Mucosa of descending colon (tissue), 3 donors: ENCODE measurements at regions not wholly inside any gene's neighbourhood (a gene's known extent, or its start where the extent isn't known, plus 50 kb on each side); places are given as distances from the start of the nearest gene placed in this dataset.

Source experiments
- ATAC-seq: fragments of 200-7000 bp; cut with Tn5 transposase; one replicate; pipeline ENCODE4 v1.9.1; 2020; ENCODE audit warnings: mild to moderate bottlenecking, moderate library complexity
- DNase-seq, 3 donors: peaks; one replicate each; pipeline ENCODE4 v3.0.0-alpha.2; 2020
- H3K36me3 ChIP-seq: fragments of 200-600 bp; one replicate; pipeline ENCODE4 v1.8.0; 2021; ENCODE audit warnings: low read depth, mild to moderate bottlenecking
- H3K4me1 ChIP-seq: fragments of 200-600 bp; one replicate; pipeline ENCODE4 v1.8.0; 2021; ENCODE audit warnings: low read depth, mild to moderate bottlenecking
- H3K4me3 ChIP-seq: fragments of 200-600 bp; one replicate; pipeline ENCODE4 v1.8.0; 2021; ENCODE audit warnings: mild to moderate bottlenecking
- H3K9me3 ChIP-seq: fragments of 200-600 bp; one replicate; pipeline ENCODE4 v1.8.0; 2021; ENCODE audit warnings: mild to moderate bottlenecking
- CTCF ChIP-seq: fragments of 200-600 bp; IDR thresholded peaks from one replicate; pipeline ENCODE4 v1.8.0; 2022; ENCODE audit warnings: antibody characterized with exemption, mild to moderate bottlenecking
- intact Hi-C, 2 donors: fragments of 100-400 bp; cut with DNase I in 1 of 2; cut with micrococcal nuclease in 1 of 2; formaldehyde crosslinking; loops; one replicate each; pipeline versions ENCODE4 v1.11.0 to v1.11.1; 2022; cut with DNase I, micrococcal nuclease
- donor health status: DM: no; HTN: no; CAD: no; lungs with moderate emphysema.
- donor health status: DM: no; HTN: no; CAD: no.
- donor health status: DM: no; HTN: yes; CAD: no.

- intact Hi-C loops: no loop called here
- no peak for TF ChIP-seq CTCF
- no peak for ATAC-seq
- Histone ChIP-seq H3K9me3 (peaks cover 40% of the 10 kb centered on the region), H3K36me3 (no peaks in the 10 kb centered on the region), H3K4me1 (no peaks in the 10 kb centered on the region), H3K4me3 (no peak overlapping the region)
- no peak for DNase-seq
Measured at GRCh38 chr14:42111355-42111754, 504.7 kb downstream of the LRFN5 start.

- H3K36me3 ChIP-seq: no peaks in the 10 kb centered on the region
- H3K9me3 ChIP-seq: peaks cover 40% of the 10 kb centered on the region
- DNase-seq (peak in 1 of 3 donors; percentile 7), ATAC-seq (no peak)
- intact Hi-C loops: no loop called here
- H3K4me1 ChIP-seq: no peaks in the 10 kb centered on the region
- TF ChIP-seq CTCF: no peak
- H3K4me3 ChIP-seq: no peak overlapping the region
Measured at GRCh38 chr14:42110167-42110566, 503.5 kb downstream of the LRFN5 start.

GRCh38 chr14:42095155-42095554 is 488.5 kb downstream of the LRFN5 start:
- Histone ChIP-seq H3K4me1 (no peaks in the 10 kb centered on the region), H3K36me3 (no peaks in the 10 kb centered on the region), H3K4me3 (no peak overlapping the region), H3K9me3 (peaks cover 36% of the 10 kb centered on the region)
- no peak for TF ChIP-seq CTCF
- intact Hi-C loops: no loop called here
- ATAC-seq (no peak), DNase-seq (no peak)

- no peaks in the 10 kb centered on the region for H3K36me3 ChIP-seq
Measured at GRCh38 chr14:42090122-42090521, 483.4 kb downstream of the LRFN5 start.

GRCh38 chr14:42079911-42080310 is 473.2 kb downstream of the LRFN5 start:
- TF ChIP-seq CTCF: no peak
- H3K4me3 ChIP-seq: no peak overlapping the region
- no peak for DNase-seq
- ATAC-seq: no peak
- no peaks in the 10 kb centered on the region for H3K36me3 ChIP-seq
- intact Hi-C loops: no loop called here
- peaks cover 2% of the 10 kb centered on the region for H3K9me3 ChIP-seq
- H3K4me1 ChIP-seq: no peaks in the 10 kb centered on the region

More at GRCh38 chr14:42090122-42090521, 483.4 kb downstream of the LRFN5 start:
- Histone ChIP-seq H3K4me3 (no peak overlapping the region), H3K9me3 (peaks cover 30% of the 10 kb centered on the region), H3K4me1 (no peaks in the 10 kb centered on the region)
- no peak for ATAC-seq
- intact Hi-C loops: no loop called here
- no peak for TF ChIP-seq CTCF
- DNase-seq: no peak

GRCh38 chr14:42078345-42078744 is 471.7 kb downstream of the LRFN5 start:
- no peak overlapping the region for H3K4me3 ChIP-seq
- ATAC-seq: no peak
- H3K9me3 ChIP-seq: no peaks in the 10 kb centered on the region
- DNase-seq: no peak
- TF ChIP-seq CTCF: no peak
- no peaks in the 10 kb centered on the region for H3K4me1 ChIP-seq
- no peaks in the 10 kb centered on the region for H3K36me3 ChIP-seq
- intact Hi-C loops: no loop called here
